ENCODE measurements at regions not wholly inside any gene's neighbourhood (a gene's known extent, or its start where the extent isn't known, plus 50 kb on each side); places are given as distances from the start of the nearest gene placed in this dataset.

DNA sequence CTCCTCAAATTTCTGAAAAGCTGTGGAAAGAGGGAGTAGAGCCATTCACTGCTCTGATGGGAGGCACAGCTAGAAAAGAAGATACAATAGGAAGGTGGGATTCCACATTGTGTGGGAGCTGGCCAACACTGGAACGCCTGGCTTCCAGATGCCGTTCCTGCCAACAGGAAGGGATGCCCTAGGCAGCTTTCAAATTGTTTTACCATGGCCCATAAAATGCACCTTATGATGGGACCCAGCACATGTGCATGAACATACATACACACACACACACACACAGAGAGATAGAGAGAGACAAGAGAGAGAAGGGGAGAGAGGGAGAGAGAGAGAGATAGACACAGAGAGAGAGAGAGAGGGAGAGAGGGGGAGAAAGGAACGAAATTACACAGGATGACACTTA, 86.1 kb upstream of the BZW1 start:
- DNase-seq: no peak

DNA sequence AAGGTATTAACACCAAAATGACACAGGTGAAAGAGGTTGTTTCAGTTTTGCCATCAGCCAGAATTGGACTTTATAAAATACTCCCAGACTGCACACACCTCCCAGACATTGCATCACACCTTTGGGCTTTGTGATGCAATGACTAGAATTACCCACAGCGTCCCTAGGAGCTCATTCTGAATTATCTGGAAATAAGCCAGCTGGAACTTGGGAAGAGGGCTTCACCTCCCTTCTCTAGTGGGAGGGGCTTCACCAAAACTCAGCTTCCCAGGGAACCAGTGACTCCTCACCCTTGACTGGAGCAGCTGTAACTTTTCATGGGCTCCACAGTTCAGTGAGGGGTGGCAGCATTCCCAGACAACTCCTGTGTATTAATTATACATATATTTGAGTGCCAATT, 83.1 kb upstream of the BZW1 start:
- no peak for DNase-seq

GRCh38 chr2:200730302-200730701, 81.4 kb upstream of the BZW1 start:
- DNase-seq: no peak

DNA sequence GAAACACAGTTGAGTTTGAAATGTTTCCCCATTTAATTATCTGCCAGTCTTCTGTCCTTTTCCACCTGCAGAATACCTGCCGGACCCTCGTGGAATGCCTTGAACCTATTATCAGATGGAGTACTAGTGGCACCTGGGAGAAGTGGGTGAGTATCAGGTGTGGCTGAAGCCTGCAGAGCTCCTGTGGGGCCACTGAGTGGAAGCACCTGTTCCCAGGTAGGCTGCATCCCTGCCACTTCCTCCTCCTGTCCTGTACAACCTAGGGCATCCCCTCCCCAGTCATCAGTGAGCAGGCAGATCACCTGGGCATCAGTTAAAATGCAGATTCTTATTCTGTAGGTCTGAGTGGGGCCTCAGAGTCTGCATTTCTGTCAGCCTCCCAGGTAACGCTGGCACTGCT, 80.8 kb upstream of the BZW1 start:
- DNase-seq: no peak

DNA sequence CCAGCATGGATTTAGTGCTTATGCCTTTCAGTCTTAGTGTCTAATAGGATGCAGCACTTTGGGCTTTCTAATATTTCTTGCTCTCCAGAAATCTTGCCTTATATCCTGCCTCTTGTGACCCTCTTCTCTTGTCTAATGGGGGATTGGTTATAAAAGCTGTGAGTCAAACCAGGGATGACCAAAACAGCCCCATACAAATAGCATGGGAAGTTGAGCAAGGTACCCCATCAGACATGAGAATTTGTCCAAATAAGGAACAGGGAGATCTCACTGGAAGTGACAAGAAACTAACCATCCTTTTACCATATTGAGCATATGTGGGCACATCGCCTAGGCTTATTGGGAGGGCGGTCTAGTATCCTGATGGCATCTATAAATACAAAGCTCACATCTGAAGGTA, 78.8 kb upstream of the BZW1 start:
- DNase-seq: no peak

GRCh38 chr2:200733713-200734198, 78.0 kb upstream of the BZW1 start:
- DNase-seq: no peak

DNA sequence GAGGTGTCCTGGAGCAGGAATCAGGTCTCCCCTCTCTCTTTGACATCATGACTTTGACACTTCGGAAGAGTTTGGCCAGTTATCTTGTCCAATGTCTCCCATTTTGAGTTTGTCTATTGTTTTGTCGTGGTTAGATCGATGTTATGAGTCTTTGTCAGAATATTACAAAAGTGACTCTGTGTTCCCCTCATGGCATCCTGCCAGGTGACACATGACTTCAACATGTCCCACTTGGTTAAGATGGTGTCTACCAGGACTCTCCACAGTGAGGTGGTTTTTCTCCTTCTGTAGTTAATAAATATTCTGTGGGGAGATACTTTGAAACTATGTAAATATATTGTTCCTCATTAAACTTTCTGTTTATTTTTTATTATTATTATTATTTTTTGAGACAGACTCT, 76.6 kb upstream of the BZW1 start:
- peak; percentile 62 for DNase-seq

GRCh38 chr2:200736646-200737274, 75.0 kb upstream of the BZW1 start:
- DNase-seq: no peak

DNA sequence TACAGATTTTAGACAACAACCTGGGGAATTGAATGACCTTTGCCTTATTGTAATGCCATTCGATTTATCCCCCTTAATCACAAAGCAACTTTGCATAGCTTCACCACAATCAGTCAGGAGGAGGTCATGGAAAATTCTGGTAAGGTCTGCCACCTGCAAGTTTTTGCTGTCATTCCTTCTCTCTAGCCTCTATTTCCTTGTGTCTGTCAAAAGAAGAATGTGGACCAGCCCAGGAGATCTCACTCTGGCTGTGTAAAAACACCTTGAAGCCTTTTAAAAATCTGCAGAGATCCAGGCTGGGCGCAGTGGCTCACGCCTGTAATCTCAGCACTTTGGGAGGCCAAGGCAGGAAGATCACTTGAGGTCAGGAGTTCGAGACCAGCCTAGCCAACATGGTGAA, 74.1 kb upstream of the BZW1 start:
- no peak for DNase-seq

DNA sequence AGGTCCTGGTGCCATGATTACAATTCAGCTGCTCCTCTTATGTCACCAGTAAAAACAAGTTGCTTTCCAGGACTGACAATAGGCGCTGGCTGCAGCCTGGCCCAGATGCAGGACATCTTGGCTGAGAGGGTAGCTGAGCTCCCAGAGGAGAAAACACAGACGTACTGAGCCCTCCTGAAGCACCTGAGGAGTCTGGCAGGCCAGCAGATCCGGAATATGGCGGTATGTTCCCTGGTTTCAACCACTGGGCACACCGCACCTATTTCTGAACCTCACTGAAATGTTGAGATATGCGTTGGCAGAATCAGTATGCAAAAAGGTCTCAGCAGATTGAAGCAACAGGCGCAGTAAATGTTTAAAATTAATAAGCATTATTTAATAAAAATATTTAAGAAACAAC, 73.1 kb upstream of the BZW1 start:
- DNase-seq: no peak

DNA sequence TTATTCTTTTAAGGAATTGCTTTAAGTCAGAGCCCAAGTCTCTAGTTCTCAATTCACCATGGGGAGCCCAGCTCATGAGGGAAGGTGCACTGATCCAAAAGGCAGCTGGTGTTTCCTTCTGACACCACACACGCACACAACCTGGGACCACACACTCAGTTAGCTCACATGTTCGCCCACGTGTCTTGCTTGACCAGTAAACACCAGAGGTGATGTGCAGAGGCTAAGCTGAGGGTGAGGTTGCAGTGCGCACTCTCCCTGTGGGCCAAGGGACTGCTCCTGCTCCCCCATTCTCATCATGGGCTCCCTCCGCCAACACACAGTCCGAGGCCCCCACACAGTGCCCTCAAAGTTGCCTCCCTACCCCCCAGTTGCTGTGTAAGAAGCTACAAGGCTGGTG, 70.8 kb upstream of the BZW1 start:
- no peak for DNase-seq

GRCh38 chr2:200741468-200742202, 70.1 kb upstream of the BZW1 start:
- DNase-seq: no peak

DNA sequence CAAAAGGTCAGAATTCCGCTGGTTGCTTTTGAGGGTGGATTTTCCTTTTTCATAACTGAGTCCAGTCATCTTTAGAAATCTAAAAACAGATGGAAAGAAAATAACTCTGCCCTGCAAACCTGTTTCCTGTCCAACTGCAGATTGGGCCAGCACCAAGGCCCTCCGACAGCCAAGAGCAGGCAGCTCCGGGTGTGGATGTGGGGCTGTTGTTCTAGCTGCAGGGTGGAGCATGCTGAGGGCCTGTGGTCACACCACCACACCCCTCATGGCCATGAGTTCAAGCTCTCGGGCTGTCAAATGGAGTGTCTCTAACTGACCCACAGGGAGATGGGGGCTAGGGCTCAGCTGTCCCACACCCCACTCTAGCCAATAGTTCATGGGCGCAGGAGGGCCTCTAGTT, 69.3 kb upstream of the BZW1 start:
- no peak for DNase-seq

- DNase-seq: no peak
Observed at GRCh38 chr2:200743042-200743676, 68.6 kb upstream of the BZW1 start.

DNA sequence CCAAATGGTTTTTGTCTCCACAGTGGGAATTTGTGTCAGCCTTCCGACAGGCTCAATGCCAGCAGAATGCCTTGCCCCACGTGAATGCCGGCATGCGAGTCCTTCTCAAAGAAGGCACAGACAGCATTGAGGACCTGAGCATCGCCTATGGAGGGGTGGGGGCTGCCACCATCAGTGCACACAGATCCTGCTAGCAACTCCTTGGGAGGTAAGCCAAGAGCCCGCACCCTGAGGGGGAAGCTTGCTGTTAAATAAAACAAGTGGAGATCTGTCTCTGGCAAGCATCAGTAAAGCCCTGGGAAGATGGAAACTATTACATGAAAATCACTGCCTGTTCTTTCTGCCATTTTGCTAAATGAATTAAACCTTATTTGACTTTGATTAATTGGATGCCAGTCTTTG, 67.5 kb upstream of the BZW1 start:
- DNase-seq: no peak

DNA sequence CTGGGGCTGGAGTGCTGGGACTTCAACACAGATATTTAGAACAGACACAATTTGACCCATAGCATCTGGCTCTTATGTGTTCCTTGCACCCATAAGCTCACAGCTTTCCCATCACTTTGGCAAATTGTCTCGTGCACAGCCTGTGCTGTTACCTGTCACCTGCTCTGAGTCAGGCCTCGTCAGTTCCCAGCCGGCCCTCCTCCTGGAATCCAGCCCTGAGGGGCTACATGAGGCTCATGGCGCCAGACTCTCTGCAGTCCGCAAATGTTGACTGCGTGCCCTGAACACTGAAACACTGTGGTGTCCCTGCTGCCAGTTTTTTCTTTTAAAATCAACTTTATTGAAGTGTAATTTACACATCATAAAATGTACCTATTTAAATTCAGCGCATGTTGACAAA, 65.4 kb upstream of the BZW1 start:
- no peak for DNase-seq

DNA sequence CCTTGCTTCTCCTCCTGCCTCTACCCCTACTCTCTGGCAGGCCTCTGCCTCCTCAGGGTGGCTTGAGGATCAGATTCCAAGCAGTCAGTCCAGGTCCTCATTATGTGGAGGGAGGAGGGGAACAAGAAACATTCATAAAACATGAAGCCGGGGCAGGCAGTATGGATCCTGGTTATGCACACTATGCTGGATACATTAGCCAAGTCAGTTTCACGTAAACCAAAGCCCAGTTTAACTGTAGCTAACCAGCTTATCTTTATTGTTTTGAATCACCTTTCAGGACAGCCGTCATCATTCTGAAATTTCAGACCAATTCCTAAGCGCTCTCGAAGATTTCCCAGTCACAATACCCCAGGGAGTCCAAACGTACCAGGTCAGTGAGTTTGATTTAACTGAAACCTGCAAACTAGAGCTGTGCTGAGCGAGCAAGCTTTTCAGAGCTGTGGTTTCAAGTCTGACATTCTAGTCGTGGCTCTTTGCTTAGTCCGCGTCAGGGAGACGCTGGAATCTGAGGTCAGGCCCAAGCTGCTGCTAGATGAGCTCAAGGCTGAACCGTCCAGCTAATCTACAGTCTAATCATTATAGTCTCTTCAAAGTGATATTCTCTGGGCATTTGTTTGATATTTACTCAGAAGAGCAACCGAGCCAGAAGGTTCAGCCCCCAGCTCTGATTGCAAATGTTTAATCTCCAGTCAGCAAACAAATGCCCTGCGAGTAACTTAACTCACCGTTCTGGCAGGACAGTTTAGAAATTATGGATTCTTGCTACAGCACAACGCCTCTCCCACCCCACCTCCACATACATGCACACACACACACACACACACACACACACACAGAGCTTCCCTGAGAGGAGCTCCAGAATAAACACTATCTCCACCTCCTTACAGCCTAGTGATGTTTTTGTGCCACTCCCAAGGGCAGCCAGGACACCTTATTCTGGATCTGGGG, 63.8 kb upstream of the BZW1 start:
- DNase-seq: no peak

- DNase-seq: no peak
Observed at GRCh38 chr2:200748779-200749178, 62.9 kb upstream of the BZW1 start.

DNA sequence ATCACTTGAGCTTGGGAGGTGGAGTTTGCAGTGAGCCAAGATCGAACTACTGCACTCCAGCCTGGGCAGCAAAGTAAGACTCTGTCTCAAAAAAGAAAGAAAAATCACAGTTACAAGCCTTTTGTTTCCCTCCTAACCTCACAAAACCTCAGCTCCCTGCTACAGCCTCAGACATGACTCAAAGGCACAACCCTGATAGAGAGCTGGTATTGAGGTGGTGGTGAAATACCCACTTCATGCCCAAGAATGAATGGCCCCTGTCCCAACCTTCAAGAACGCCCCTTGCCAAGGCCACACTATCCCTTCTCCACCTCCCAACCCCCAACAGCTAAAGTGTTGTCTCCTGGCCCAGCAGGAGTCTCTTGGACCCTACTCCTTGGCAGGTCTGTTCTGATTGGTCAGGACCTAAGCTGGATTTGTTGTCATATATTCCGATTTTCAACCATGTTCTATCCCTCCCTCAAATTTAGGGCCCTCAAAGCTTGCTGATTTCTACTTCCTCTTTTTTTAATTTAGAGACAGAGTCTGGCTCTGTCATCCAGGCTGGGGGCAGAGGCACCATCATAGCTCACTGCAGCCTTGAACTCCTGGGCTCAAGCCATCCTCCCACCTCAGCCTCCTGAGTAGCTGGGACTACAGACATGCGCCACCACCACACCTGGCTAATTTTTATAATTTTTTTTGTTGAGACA, 61.9 kb upstream of the BZW1 start:
- no peak for DNase-seq

- DNase-seq: no peak
Observed at GRCh38 chr2:200750323-200750910, 61.3 kb upstream of the BZW1 start.

DNA sequence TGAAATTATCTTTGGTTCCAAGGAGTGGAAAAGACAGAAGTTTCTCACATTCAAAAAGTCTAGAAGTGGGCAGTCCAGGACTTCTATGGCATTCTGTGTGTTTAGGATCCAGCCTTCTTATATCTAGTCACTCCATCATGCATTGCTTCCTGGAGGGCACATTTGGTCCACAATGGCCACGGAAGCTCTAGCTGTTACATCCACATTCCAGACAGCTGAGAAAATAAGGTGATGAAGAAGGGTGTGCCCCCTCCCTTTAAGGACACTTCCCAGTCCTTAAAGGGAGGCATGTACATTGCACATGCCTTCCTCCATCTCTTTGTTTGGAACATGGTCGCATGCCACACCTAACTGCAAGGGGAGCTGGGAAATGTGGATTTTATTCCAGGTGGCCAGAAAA, 59.9 kb upstream of the BZW1 start:
- DNase-seq: no peak

GRCh38 chr2:200752332-200752731, 59.4 kb upstream of the BZW1 start:
- DNase-seq: no peak

All from activated CD4-positive, alpha-beta T cell treated with anti-CD3 and anti-CD28 coated beads for 48 hours (primary cell).